Fibroblast of the conjunctiva (primary cell): ENCODE measurements at regions not wholly inside any gene's neighbourhood (a gene's known extent, or its start where the extent isn't known, plus 50 kb on each side); places are given as distances from the start of the nearest gene placed in this dataset.

Experiments
- DNase-seq: peaks from one replicate; pipeline ENCODE4 v3.0.0-alpha.2; 2010; ENCODE audit warnings: low read depth

GRCh38 chr16:82405736-82406135 lies 221.0 kb upstream of the CDH13 start:
- DNase-seq = no peak

DNA sequence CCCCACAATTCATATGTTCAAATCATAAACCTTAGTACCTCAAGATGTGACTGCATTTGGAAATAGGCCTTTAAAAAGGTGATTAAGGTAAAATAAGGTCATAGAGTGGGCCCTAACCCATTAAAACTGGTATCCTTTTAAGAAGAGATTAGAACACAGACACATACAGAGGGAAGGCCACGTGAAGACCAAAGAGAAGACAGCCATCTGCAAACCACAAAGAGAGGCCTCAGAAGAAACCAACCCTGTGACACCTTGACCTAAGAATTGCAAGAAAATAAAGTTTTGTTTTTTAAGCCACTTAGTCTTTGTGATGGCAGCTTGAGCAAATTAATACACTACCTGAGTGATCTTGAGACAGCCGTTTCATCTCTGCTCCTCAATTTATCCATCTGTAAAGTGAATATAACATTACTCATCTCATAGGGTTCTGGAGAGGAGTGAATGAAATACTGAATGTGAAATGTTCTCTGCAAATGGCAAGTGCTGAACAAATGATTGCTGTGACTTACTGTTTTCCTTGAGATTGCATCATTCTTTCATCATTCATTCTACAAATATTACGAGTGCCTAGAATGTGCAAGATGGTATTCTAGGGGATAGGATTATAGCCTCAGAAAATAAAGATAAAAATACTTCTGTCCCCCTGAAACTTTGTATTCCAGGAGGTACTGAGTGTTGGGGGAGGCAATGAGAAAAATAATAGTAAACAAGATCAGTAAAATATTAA lies 222.0 kb upstream of the CDH13 start:
- no peak for DNase-seq

GRCh38 chr16:82402665-82403218 lies 224.0 kb upstream of the CDH13 start:
- DNase-seq = no peak

GRCh38 chr16:82400046-82400445 lies 226.7 kb upstream of the CDH13 start:
- no peak for DNase-seq

DNA sequence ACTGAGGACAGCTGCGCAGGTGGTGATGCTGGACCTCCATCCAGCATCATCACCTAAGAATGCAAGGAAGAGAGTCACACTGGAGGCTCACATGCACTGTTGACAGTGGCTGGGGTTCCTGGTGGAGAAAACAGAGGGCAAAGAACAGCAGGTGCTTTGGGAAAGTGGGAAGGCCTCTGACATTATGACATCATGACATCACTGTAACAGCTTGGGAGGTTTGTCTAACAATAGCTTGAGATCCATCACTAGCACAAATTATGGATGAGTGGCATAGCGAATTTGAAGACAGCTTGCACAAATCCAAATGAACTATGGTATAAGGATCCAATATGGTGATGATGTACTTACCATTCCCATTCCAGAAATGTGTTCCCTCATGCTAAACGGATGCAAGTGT lies 226.5 kb upstream of the MPHOSPH6 start:
- DNase-seq = no peak

- DNase-seq = no peak
These were observed 225.2 kb upstream of the MPHOSPH6 start for GRCh38 chr16:82395212-82395611.

- DNase-seq = no peak
These were observed 221.7 kb upstream of the MPHOSPH6 start for GRCh38 chr16:82391690-82392089.

DNA sequence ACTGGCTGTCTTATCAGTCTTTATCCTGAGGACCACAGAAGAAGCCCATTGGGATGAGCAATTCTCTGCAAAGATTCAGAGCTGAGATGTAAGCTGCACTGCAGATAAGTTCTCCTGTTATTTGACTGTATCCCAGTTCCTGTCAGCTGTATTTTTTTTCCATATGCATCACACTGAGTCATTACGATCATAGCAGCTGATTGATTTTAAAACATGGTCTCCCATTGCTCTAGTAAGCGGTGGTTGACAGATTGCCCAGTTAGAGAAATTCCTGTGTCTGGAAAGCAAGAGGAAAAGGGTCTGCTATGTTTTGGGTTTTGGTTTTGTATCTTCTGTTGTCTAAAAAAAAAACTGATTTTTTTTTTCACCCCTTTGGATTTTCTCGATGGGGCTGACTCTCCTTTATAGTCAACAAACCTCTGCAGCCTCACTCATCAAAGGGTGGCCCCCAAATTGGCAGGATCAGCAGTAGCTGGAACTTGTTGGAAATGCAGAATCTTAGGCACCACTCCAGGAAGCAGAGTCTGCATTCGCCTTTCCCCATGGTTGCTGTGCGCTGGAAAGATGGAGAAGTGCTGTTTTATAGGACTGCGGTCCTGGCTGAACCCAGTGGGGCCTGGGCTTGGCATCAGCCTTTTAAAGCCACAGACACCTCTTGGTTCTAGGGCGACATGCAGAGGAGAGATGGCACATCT lies 220.1 kb upstream of the MPHOSPH6 start:
- DNase-seq = no peak

GRCh38 chr16:82386761-82387160 lies 216.7 kb upstream of the MPHOSPH6 start:
- no peak for DNase-seq

- DNase-seq = no peak
These were observed 214.9 kb upstream of the MPHOSPH6 start for GRCh38 chr16:82384949-82385348.

GRCh38 chr16:82384017-82384416 lies 214.0 kb upstream of the MPHOSPH6 start:
- DNase-seq = no peak

- DNase-seq = no peak
These were observed 212.5 kb upstream of the MPHOSPH6 start for GRCh38 chr16:82382521-82382920.

GRCh38 chr16:82379551-82379950 lies 209.5 kb upstream of the MPHOSPH6 start:
- no peak for DNase-seq

GRCh38 chr16:82373976-82374375 lies 204.0 kb upstream of the MPHOSPH6 start:
- no peak for DNase-seq

- no peak for DNase-seq
These were observed 200.3 kb upstream of the MPHOSPH6 start for GRCh38 chr16:82370282-82370681.

- no peak for DNase-seq
These were observed 198.0 kb upstream of the MPHOSPH6 start for GRCh38 chr16:82368041-82368440.

- DNase-seq = no peak
These were observed 196.4 kb upstream of the MPHOSPH6 start for GRCh38 chr16:82366462-82366861.

- DNase-seq = no peak
These were observed 194.7 kb upstream of the MPHOSPH6 start for GRCh38 chr16:82364690-82365089.

DNA sequence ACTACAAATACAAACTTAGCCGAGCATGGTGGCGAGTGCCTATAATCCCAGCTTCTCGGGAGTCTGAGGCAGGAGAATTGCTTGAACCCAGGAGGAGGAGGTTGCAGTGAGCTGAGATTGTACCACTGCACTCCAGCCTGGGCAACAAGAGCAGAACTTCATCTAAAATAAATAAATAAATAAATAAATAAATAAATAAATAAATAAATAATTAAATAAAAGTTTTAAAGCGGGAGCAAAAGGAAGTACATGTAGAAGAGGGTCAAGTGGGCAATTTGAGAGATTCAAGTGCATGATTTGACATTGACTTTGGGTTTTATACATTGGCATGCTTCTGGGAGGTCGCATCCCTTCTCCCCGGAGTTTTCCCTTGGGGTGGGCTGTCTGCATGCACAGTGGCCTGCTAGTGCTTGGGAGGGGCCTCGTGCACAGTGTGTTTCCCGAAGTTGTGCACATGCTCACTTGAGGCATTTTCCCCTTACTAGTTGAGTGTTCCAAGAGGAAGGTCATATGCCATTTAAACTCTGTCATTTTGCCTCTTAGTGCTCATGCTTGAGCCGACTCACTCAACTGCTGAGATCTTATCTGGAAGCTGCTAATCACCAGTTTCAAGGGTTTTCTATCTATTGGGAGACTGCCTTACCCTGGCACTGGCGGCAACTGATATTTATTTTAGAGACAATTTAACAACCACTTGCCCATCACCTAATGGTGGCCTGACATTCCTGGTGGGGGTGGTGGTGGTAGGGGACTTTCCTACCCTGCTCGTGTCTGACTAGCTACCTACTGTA lies 193.2 kb upstream of the MPHOSPH6 start:
- DNase-seq = no peak

DNA sequence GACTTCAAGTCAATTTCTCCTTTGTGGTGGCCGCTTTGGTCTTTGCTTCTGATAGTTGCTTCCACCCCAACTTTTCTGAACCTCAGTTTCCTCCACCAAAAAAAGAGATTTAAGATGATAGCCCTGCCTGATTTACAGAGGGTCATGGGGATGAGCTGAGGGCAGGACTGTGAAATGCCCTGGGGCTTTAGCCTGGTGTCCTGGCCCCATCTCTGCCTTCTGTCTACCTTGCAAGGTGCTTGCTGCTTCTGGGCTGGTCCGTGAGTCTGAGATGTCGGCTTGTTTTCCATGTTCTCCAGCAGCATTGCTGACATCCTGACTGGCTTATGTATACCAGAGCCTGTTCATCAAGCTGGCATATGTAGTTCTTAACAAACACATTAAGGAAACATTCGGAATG lies 191.9 kb upstream of the MPHOSPH6 start:
- DNase-seq = no peak

DNA sequence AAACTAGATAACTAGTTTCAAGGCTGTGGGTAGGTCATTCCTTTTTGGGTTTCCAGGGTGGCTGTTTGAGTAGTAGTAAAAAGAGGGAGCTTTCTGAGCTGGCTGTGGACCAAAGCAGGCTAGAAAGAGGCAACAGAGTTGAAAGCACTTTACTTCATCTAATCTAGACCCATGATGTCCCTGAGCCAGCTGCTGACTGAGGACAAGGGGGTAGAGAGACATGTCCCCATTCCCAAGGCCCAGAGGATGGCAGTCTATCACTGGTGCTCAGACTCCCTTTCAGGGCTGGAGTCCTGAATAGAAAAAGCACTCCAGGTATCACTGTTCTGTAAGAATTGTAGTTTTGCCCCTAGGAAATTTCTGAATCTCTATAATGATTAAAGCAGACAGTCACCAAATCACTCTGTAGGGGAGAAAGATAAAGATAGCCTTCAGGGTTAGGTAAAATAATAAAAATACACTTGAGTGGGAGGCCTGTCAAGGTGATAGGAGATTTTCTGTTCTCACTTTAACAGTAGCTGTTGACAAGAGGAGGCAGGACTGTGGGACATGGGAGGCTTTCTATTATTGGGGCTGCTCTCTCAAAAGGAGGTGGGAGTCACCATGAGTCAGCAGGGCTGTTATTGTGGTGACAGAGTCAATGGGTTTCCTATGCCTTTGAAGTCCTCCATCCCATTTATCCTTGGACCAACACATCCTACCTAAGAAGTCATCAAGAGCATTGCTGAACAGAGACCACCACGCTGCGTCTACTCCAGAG lies 190.2 kb upstream of the MPHOSPH6 start:
- no peak for DNase-seq
